DMS 273 (cell line): ENCODE measurements at regions not wholly inside any gene's neighbourhood (a gene's known extent, or its start where the extent isn't known, plus 50 kb on each side); places are given as distances from the start of the nearest gene placed in this dataset.
A peak's percentile ranks its signal among the peaks of the same experiment; 100 is the strongest.

ENCODE experiments used
- DNase-seq: peaks from one replicate; lab custom pipeline; 2025; ENCODE audit not compliant: unreplicated experiment; lab: John Stamatoyannopoulos, UW

- no peak for DNase-seq
Observed at GRCh38 chr22:27157666-27158370, 500.4 kb downstream of the MIAT start.

DNA sequence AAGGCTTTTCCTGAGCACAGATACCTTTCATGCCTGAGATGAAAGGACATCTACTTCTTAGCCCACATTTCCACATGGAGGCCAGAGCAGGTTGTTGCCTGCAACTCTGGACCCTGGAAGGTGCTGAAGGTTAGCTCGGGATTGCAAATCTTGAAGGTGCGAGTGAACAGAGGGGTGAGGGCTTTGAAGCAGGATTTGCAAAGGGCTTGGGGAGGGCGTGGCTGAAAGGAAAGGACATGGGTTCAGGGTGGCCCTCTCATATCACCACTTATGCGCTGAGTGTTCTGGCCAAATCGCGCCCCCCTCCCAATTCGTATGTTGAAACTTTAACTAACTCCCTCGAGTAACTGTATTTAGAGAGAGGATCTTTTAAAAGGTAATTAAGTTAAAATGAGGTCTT lies 501.6 kb downstream of the MIAT start:
- DNase-seq, result no peak

DNA sequence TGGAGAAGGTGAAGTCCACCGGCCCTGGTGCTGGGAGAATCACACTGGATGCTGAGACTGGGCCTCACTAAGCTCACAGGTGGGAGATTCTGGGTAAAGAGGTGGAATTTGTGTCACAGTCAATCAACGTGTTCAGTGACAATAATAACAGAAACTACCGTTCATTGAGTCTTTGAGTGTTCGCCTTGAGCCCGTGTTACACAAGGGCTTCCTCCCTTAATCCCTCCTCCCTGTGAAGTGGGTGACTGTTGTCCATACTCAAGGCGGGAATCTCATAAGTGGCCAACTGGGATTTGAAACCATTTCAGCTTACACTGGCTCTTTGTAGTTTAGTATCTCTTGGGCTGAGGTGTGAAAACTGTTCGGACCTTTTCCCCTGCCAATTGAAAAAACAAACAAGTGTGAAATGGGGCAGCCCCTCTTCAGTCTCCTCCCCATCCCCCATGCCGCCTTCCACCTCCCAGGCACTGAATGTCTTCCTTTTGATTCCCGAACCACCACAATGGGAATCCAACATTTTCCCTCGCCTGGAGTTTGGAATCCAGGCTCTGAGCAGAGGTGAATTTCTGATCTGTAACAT lies 502.4 kb downstream of the MIAT start:
- DNase-seq, result no peak

DNA sequence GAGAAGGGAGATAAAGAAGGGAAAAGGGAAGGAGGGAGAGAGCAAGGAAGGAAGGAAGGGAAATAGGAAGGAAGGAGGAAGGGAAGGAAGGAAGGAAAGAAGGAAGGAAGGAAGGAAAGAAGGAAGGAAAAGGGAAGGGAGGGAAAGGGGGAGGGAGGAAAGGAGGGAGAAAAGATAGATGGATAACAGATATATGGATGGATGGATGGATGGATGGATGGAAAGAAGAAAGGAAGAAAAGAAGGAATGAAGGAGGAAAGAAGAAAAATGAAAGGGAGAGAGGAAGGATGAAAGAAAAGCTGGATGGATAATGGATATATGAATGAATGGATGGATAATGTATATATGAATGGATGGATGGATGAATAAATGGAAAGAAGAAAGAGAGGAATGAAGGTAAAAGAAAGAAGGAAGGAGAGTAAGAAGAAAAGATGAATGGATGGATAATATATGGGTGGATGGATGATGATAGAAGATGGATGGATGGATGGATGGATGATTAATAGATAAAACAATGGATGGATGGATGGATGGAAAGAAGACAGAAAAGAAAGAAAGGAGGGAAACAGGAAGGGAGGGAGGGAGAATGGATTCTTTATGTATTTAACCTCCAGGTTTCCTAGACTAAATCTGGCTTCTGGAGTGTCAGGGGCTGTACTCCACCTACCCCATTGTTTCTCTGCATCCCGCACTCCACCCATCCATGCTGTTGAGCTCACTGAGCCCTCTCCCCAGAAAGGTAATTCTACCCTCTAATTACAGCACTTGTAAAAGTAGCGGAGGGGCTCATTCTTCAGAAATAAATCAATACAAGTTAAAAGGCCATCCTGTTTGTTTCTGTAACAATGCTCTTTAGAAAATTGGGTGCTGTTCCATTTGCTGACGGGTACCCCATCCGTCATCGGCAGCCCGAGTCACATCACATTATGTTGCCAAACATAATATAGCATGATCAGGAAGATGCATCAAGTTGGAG lies 506.1 kb downstream of the MIAT start:
- no peak for DNase-seq

- no peak for DNase-seq
Observed at GRCh38 chr22:27164781-27165503, 507.6 kb downstream of the MIAT start.

- DNase-seq, result no peak
Observed at GRCh38 chr22:27168681-27169080, 511.3 kb downstream of the MIAT start.

- DNase-seq, result no peak
Observed at GRCh38 chr22:27170491-27170890, 513.1 kb downstream of the MIAT start.

- no peak for DNase-seq
Observed at GRCh38 chr22:27171212-27171611, 513.8 kb downstream of the MIAT start.

GRCh38 chr22:27173530-27173929 lies 516.1 kb downstream of the MIAT start:
- DNase-seq, result no peak

GRCh38 chr22:27175021-27175838 lies 517.8 kb downstream of the MIAT start:
- no peak for DNase-seq

GRCh38 chr22:27175974-27176373 lies 518.6 kb downstream of the MIAT start:
- no peak for DNase-seq

GRCh38 chr22:27179161-27179560 lies 521.8 kb downstream of the MIAT start:
- peak; percentile 21 for DNase-seq

DNA sequence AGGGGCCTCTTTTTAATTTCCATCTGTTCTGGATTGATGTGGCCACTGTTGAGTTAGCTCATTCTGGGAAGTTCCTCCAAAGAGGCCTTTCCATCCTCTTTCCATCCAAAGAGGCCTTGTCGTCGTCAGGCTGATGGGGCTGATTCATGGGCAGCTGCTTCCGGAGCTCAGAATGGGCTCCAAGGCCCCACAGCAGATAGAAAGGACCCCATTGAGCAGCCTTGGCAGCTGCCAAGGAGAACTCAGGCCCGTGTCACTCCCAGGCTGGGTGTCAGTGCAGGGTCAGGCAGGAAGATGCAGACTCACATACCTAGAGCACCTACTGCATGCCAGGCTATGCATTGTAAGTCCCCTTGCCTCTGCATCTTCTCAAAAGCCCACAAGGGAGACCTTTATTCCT lies 524.1 kb downstream of the MIAT start:
- no peak for DNase-seq

DNA sequence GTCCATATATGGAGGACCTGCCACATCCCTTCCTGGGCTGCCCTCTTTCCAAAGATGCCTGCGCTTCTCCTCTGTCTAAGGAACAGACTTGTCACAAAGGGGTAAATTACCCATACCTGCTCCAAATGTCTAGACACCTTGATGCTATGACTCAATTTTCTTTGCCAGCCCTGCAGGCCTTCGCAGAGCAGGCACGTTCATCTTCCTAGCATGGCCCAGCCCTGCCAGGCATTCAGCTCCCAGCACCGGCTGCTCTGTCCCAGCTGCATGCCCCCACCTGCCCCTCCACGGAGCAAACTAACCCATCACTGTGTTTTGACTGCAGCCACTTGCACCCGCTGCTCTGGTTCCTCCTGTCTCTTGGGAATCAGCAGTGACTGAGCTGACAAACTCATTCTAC lies 526.1 kb downstream of the MIAT start:
- peak; percentile 25 for DNase-seq

DNA sequence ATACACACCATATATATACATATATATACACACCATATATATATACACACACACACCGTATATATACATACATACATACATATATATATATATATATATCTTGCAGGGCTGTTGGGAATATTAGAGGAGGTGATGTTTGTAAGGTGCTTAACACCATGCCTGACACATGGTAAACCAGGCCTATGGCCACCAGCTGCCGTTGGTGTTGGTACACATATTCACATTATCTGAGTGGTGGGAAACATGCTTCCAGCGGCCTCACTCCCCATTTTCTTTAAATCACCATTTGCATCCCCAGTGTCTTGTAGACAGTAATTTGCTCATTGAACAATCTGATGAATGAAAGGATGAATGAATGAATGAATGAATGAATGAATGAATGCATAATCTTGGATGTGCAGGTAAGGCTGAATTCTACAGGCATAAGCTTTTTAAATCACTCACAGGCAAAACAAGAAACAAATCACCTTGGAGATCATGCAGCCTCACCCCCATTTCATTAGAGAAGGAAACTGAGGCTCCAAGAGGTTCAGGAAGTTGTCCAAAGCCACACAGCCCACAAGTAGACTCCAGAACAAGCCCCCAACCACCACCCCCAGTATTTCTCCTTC lies 527.8 kb downstream of the MIAT start:
- no peak for DNase-seq

DNA sequence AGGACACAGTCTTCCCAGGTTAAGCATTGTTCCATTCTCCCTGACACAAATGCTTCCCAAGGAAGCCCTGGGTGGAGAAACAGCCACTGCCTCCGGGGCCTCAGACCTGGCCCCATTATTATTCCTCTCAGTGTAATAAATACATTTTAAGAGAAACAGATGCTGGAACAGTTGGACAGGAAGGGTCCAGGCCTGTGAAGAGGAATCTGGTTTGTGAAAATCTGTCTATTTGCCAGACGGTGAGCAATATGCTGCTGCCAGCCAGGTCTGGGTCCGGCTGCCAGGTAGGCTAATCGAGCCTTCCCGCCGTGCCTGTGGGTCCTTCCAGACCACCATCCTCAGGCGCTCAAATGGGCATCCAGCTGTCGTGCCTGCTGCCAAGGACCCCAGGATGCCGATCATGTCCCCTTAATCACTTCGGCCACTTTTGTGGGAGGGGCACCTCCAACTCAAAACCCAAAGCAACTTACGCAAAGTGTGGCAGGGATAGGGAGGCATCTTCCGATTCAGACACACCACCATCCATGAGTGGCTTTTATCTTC lies 528.4 kb downstream of the MIAT start:
- DNase-seq, result peak; percentile 90

DNA sequence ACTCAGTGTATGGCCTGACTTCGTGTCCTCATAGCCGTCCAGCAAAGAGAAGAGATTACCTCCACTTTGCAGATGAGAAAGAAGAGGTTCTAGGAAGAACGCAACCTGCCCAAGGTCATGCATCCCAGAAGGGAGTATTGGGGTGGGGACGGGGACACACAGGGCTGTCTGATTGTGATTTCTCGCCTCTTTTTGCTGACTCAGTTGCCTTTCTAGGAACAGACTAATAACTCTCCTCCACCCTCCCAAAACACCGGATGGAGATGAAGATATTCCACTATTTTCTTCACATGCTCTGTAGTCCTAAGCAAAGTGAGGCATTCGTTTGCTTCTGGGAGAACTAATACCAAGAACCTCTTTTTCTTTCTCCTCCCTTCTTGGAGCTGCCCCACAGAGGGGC lies 529.3 kb downstream of the MIAT start:
- DNase-seq, result no peak

DNA sequence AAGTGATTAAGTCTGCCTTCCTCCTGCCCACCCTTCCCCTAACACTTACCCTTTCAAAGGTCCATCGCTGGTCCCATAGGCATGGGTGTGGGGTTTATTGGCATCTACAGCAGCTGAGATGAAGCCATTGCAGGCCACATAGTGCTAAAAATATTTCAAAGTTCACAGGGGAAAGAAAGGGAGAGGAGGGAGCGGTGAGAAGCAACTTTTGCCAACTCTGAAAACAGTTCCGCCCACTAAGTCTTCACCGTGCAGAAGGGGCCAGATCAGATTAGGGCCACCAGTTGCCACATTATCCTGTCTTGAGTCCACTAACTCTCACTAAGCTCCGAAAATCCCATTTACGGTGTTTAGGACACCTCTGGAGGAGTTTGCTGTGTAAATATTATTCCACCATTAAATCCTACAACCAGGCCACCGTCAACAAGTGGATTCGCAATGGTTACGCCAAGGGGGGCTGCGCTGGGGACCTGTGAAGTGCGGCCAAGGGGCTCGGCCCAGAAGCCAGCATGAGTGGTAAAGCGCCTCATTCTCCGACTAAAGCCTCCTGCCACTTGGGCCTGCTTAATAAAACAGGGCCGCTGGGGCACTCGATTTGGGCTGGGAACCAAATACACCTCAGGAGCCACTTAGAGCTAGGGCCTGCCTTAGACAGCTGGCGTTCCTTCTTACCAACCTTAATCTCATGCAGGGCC lies 534.9 kb downstream of the MIAT start:
- DNase-seq, result peak; percentile 29

DNA sequence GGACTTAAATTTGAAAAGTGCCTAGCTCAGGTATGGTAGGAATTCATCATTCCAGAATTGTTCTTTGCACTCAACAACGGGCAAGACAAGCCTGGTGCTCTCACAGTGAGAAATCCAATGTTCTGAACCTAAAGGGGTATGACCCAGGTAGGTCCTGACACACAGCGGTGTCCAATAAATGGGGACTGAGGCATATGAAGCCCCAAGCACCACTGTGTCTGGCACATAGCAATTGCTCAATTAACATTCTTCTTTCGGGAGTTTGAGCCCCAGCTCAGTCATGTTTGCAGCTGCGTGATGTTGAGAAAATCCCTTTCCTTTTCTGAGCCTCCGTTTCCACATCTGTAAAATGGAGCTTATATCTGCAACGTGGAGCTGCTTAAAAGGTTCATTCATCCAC lies 535.8 kb downstream of the MIAT start:
- DNase-seq, result no peak
